ENCODE measurements at regions not wholly inside any gene's neighbourhood (a gene's known extent, or its start where the extent isn't known, plus 50 kb on each side); places are given as distances from the start of the nearest gene placed in this dataset.

- no peak for DNase-seq
These were observed 265.3 kb downstream of the TBL1XR1 start for GRCh38 chr3:176931991-176932390.

GRCh38 chr3:176930942-176931341, 266.3 kb downstream of the TBL1XR1 start:
- DNase-seq, result no peak

GRCh38 chr3:176928582-176928931, 268.7 kb downstream of the TBL1XR1 start:
- no peak for DNase-seq

- DNase-seq, result no peak
These were observed 269.3 kb downstream of the TBL1XR1 start for GRCh38 chr3:176927706-176928581.

GRCh38 chr3:176927280-176927679, 270.0 kb downstream of the TBL1XR1 start:
- DNase-seq, result no peak

GRCh38 chr3:176926688-176927087, 270.6 kb downstream of the TBL1XR1 start:
- DNase-seq, result no peak

- DNase-seq, result no peak
These were observed 271.2 kb downstream of the TBL1XR1 start for GRCh38 chr3:176926034-176926433.

GRCh38 chr3:176920766-176921160, 276.5 kb downstream of the TBL1XR1 start:
- no peak for DNase-seq

GRCh38 chr3:176919836-176920765, 277.2 kb downstream of the TBL1XR1 start:
- DNase-seq, result peak; percentile 59

GRCh38 chr3:176916777-176917176, 280.5 kb downstream of the TBL1XR1 start:
- DNase-seq, result no peak

GRCh38 chr3:176914764-176915163, 282.5 kb downstream of the TBL1XR1 start:
- no peak for DNase-seq

GRCh38 chr3:176911579-176911978, 285.7 kb downstream of the TBL1XR1 start:
- no peak for DNase-seq

- DNase-seq, result no peak
These were observed 288.2 kb downstream of the TBL1XR1 start for GRCh38 chr3:176909044-176909443.

- DNase-seq, result peak; percentile 81
These were observed 291.0 kb downstream of the TBL1XR1 start for GRCh38 chr3:176906046-176906905.

GRCh38 chr3:176905331-176905730, 292.0 kb downstream of the TBL1XR1 start:
- no peak for DNase-seq

- no peak for DNase-seq
These were observed 292.8 kb downstream of the TBL1XR1 start for GRCh38 chr3:176904506-176904905.

- DNase-seq, result no peak
These were observed 300.6 kb downstream of the TBL1XR1 start for GRCh38 chr3:176896640-176897039.

GRCh38 chr3:176896165-176896564, 301.1 kb downstream of the TBL1XR1 start:
- no peak for DNase-seq

GRCh38 chr3:176879710-176880109, 317.6 kb downstream of the TBL1XR1 start:
- no peak for DNase-seq

GRCh38 chr3:176873261-176873660, 324.0 kb downstream of the TBL1XR1 start:
- no peak for DNase-seq

- DNase-seq, result peak; percentile 46
These were observed 324.5 kb downstream of the TBL1XR1 start for GRCh38 chr3:176872771-176873209.

GRCh38 chr3:176870451-176870850, 326.8 kb downstream of the TBL1XR1 start:
- DNase-seq, result no peak
